ENCODE measurements at regions not wholly inside any gene's neighbourhood (a gene's known extent, or its start where the extent isn't known, plus 50 kb on each side); places are given as distances from the start of the nearest gene placed in this dataset.

GRCh38 chr5:165844571-165844970, 2339.2 kb downstream of the MAT2B start:
- TF ChIP-seq CTCF (IDR thresholded peaks at IDR 0.05) (no peak), POLR2AphosphoS5 (IDR thresholded peaks at IDR 0.05) (no peak)

Data from transverse colon (tissue), 4 donors.